ENCODE measurements at regions not wholly inside any gene's neighbourhood (a gene's known extent, or its start where the extent isn't known, plus 50 kb on each side); places are given as distances from the start of the nearest gene placed in this dataset.

DNA sequence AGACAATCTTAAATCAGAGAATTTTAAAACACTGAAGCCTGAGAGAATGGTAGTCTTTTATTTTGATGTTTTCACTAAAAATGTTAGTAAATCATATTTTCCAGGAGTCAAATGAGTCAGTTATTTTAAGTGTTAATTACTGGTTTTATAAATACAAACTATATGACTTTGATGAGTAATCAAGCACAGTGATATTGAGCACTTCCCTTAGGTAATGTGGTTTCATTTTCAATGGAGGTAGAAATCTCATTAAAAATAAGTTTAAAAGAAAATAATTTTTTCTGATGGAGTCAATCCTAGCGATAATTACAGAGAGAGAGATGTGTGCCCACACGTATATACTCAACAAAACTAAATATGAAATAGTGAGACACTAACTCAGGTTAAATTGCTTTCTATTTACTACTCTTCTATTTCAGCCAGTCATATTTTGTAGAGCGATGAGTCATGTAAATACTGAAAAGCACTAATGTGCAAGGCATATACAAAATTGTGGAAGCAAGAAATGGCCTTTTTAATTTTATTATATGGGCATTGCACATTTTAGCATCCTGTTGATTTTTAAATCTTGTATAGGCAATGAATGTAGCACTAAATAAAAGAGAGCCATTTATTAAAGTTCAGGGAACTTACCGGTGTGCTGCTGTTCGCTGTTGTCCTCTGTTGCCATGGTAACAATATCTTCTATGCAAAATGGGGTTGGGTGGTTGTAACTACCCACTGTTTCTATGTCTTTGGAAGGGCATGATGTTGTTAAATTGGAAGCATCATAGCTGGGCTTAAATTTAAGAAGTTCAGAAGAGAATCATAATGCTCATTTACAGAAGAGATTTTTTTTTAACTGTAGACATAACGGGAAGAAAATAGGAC is 513.7 kb downstream of the TLL1 start:
- H3K4me3 ChIP-seq (ENCODE audit: low read depth, low read length) = peak overlapping the region; percentile 8; the same call in 1 of the 2 replicates
- DNase-seq (ENCODE audit: low read depth) = peak; percentile 57
- TF ChIP-seq, protein P1, sequence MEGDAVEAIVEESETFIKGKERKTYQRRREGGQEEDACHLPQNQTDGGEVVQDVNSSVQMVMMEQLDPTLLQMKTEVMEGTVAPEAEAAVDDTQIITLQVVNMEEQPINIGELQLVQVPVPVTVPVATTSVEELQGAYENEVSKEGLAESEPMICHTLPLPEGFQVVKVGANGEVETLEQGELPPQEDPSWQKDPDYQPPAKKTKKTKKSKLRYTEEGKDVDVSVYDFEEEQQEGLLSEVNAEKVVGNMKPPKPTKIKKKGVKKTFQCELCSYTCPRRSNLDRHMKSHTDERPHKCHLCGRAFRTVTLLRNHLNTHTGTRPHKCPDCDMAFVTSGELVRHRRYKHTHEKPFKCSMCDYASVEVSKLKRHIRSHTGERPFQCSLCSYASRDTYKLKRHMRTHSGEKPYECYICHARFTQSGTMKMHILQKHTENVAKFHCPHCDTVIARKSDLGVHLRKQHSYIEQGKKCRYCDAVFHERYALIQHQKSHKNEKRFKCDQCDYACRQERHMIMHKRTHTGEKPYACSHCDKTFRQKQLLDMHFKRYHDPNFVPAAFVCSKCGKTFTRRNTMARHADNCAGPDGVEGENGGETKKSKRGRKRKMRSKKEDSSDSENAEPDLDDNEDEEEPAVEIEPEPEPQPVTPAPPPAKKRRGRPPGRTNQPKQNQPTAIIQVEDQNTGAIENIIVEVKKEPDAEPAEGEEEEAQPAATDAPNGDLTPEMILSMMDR (IDR thresholded peaks at IDR 0.05; ENCODE audit: insufficient read depth, low read depth, low read length, missing control alignments) = no peak

DNA sequence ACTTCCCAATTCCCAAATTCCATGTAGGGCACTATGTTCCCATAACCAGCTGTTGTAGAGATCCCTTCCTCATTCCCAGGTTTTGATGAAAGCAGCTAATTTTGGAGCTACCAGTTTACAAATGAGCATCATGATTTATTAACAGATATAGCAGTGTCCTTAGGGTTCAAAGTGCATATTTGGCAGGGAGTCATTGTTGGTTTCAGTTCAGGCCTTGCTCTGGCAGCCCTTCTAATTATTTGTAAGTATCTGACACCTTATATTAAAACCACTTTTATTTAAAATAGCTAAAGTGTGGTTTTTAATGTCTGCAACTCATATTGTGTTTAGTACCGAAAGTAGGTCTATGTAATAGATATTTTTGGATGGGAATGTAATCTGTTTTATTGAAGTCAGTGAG is 518.5 kb downstream of the TLL1 start:
- no peak overlapping the region for H3K4me3 ChIP-seq (ENCODE audit: low read depth, low read length)
- DNase-seq (ENCODE audit: low read depth) = no peak
- TF ChIP-seq, protein P1 (IDR thresholded peaks at IDR 0.05; ENCODE audit: insufficient read depth, low read depth, low read length, missing control alignments) = no peak

DNA sequence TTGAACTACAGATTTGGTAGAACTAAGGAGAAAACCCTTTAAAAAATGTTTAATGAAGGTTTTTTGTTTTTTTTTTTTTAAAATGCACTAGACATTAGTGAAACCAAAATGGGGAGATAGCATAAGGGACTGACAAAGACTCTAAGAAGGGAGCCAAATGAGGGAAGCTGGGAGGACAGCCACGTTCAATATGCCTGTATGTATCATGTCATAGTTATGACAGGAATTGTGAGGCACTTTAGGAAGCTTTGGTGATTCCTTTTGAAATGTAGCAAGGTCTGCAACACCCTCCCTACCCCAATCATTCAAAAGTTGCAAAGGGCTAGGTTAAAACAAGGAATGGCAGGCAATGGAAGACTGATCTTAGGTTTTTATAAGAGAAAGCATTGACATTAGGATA is 526.0 kb downstream of the TLL1 start:
- no peak for DNase-seq (ENCODE audit: low read depth)
- no peak overlapping the region for H3K4me3 ChIP-seq (ENCODE audit: low read depth, low read length)
- TF ChIP-seq, protein P1 (IDR thresholded peaks at IDR 0.05; ENCODE audit: insufficient read depth, low read depth, low read length, missing control alignments) = no peak

DNA sequence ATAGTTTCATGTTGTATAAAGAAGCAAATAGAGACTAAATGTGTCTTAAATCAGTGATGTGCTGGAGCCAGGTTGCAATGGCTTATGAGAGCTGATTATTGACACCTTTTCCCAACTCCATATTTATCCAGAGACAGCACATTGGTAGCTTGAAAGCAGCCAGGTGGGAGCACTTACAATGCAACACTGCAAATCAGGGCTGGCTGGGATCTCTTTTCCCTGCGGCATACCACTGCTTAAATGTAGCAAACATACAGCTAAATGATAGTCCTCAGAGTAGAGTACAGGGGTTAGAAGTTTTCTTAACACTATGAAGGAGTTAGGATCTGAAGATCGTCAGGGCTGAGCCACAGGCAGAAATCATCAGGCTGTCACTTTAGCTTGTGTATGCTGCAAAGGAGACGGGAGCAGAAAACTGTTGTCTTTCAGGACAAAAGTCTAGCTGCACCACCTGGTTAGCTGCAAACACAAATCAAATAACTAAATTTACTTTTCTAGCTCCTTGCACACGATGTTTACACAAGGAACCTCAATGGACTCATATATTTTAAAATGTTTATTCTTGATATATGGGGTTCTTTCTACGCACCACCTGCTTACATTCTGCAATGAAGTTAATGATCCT is 527.3 kb downstream of the TLL1 start:
- H3K4me3 ChIP-seq (ENCODE audit: low read depth, low read length) = no peak overlapping the region
- no peak for DNase-seq (ENCODE audit: low read depth)
- TF ChIP-seq, protein P1 (IDR thresholded peaks at IDR 0.05; ENCODE audit: insufficient read depth, low read depth, low read length, missing control alignments) = no peak

DNA sequence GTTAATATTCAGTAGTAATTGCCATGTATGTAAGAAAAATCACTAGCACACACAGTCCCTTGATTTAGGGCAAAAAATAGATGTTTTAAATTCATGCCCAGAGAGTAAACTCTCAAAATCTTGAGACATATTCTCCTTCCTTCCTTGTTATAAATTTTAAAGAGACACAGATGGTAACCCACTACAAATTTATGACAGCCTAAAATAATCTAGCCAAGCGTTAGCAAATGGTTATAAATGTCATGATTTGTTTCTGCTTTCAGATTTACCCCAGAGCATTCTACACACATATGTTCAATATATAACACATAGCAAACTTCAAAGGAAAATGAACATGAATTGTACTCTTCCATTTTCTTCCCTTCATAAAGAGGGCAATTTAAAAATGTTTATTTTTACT is 540.3 kb downstream of the TLL1 start:
- DNase-seq (ENCODE audit: low read depth) = no peak
- TF ChIP-seq, protein P1 (IDR thresholded peaks at IDR 0.05; ENCODE audit: insufficient read depth, low read depth, low read length, missing control alignments) = no peak
- no peak overlapping the region for H3K4me3 ChIP-seq (ENCODE audit: low read depth, low read length)

DNA sequence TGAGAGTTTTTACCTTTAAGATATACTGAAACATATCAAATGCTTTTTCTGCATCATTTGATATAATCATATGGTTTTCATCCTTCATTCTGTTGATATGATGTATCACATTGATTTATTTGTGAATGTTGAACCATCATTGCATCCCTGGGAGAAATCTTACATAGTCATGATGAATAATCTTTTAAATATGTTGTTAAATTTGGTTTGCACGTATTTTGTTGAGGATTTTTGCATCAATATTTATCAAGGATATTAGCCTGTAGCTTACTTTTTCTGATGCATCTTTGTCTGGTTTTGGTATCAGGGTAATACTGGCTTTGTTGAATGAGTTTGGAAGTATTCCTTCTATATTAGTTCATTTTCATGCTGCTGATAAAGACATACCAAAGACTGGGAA is 541.4 kb downstream of the TLL1 start:
- TF ChIP-seq, protein P1 (IDR thresholded peaks at IDR 0.05; ENCODE audit: insufficient read depth, low read depth, low read length, missing control alignments) = no peak
- no peak for DNase-seq (ENCODE audit: low read depth)
- no peak overlapping the region for H3K4me3 ChIP-seq (ENCODE audit: low read depth, low read length)
